GM23248 (cell line): ENCODE measurements at regions not wholly inside any gene's neighbourhood (a gene's known extent, or its start where the extent isn't known, plus 50 kb on each side); places are given as distances from the start of the nearest gene placed in this dataset.

Source experiments
- EZH2 ChIP-seq: fragments of 200-600 bp; sonication (generic); IDR thresholded peaks from 2 replicates; pipeline ENCODE4 v1.6.1; 2018; ENCODE audit warnings: antibody characterized with exemption, mild to moderate bottlenecking; ENCODE audit not compliant: insufficient read depth, poor library complexity, severe bottlenecking
- EZH2phosphoT487 ChIP-seq: fragments of 200-600 bp; sonication (generic); IDR thresholded peaks from 2 replicates; pipeline ENCODE4 v1.6.1; 2018; ENCODE audit warnings: antibody characterized with exemption, moderate library complexity, mild to moderate bottlenecking, low read depth; ENCODE audit not compliant: insufficient read depth

- TF ChIP-seq EZH2phosphoT487, result no peak
- no peak for TF ChIP-seq EZH2
Measured at GRCh38 chr6:5923840-5924239, 82.9 kb downstream of the NRN1 start.
